ENCODE measurements at regions not wholly inside any gene's neighbourhood (a gene's known extent, or its start where the extent isn't known, plus 50 kb on each side); places are given as distances from the start of the nearest gene placed in this dataset.
A peak's percentile ranks its signal among the peaks of the same experiment; 100 is the strongest.

DNA sequence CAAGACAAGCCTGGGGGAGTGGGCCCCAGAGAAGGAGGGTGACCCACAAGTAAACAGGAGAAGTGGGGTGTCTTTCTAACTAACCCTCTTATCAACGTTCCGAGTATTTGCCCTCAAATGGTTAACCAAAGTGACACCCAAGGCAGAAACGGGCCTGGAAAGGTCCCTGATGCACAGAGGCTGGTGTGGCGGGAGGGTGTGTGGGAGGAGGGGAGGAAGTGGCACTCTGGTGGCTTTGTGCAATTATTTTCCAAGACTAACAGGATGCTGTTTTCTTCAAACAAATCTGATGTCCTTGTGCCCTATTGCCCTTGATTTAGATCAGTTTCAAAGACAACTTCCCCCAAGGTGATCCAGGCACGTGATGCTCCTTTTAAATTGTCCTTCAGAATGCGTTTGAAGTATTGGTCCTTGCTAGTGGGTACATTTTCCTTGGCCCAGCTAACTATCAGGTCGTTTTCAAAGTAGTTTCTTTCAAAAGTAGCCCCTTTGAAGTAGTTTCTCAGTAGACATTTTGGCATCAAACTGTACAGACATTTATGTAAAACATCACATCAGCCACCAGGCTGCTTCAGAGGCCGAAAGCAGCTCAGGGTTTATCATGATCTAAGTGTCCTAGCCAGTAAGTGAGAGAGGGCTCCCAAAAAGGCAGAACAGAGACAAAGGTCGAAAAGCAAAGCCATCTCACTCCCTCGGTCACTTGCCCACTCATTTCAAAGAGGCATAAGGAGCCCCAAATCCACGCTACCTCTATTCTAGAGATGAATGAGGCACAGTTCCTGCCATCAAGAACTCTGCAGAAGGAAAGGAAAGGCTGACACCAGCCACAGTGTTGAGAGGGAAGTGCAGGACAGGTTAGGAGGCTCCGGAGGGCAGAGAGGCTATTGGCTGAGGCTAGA lies 371.1 kb upstream of the ID2 start:
- intact Hi-C loops (cut with micrococcal nuclease; ENCODE audit: unreplicated experiment), result loop anchor here (10.0 kb wide), 1 partner anchor 374 kb away; the partner anchor contains the start of gene ID2
- no peak overlapping the region for H3K4me3 ChIP-seq (ENCODE audit: low read depth, low read length, poor library complexity, severe bottlenecking)
- POLR2A ChIA-PET (ENCODE audit: low non-redundant PET), result no interaction called here
- TF ChIP-seq, protein P1, sequence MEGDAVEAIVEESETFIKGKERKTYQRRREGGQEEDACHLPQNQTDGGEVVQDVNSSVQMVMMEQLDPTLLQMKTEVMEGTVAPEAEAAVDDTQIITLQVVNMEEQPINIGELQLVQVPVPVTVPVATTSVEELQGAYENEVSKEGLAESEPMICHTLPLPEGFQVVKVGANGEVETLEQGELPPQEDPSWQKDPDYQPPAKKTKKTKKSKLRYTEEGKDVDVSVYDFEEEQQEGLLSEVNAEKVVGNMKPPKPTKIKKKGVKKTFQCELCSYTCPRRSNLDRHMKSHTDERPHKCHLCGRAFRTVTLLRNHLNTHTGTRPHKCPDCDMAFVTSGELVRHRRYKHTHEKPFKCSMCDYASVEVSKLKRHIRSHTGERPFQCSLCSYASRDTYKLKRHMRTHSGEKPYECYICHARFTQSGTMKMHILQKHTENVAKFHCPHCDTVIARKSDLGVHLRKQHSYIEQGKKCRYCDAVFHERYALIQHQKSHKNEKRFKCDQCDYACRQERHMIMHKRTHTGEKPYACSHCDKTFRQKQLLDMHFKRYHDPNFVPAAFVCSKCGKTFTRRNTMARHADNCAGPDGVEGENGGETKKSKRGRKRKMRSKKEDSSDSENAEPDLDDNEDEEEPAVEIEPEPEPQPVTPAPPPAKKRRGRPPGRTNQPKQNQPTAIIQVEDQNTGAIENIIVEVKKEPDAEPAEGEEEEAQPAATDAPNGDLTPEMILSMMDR (conservative IDR thresholded peaks at IDR 0.05; ENCODE audit: low read depth, low read length), result no peak
- no peak for TF ChIP-seq EZH2 (IDR thresholded peaks at IDR 0.05; ENCODE audit: borderline replicate concordance, low read depth, low read length, poor library complexity, severe bottlenecking)
- H3K4me1 ChIP-seq (ENCODE audit: insufficient read depth, low read length, poor library complexity, severe bottlenecking), result peaks cover 20% of the 10 kb centered on the region
- no peak overlapping the region for H3K27ac ChIP-seq (ENCODE audit: low read depth, low read length, poor library complexity, severe bottlenecking)
- no peaks in the 10 kb centered on the region for H3K9me3 ChIP-seq (ENCODE audit: low read depth, low read length, poor library complexity, severe bottlenecking)
- CTCF ChIA-PET, result no interaction called here
- H3K36me3 ChIP-seq (ENCODE audit: insufficient read depth, low read length, poor library complexity, severe bottlenecking), result no peaks in the 10 kb centered on the region
- no TSS peak for BruUV-seq (replicated peaks)
- DNase-seq (ENCODE audit: low spot score), result no peak
- no peaks in the 10 kb centered on the region for H3K27me3 ChIP-seq (replicated peaks; ENCODE audit: insufficient read depth, low read depth, low read length, poor library complexity)

DNA sequence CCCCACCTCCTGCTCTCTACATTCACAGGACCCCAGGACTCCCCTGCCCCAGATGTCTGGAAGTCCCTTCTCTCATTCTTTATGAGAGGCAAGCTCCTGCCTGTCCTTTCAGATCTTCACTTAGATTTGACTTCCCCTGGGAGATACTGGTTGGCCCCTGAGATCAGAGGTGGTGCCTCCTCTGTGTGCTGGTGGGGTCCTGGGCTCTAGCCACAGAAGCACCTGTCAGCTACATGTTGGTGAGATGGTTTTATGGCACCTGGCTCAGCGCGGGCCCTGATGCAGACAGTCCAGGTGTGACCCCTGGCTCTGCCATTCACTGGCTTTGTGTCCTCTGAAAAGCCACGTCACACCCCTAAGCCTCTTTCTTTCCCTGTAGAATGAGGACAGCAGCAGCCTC lies 369.6 kb upstream of the ID2 start:
- intact Hi-C loops (cut with micrococcal nuclease; ENCODE audit: unreplicated experiment), result loop anchor here (10.0 kb wide), 1 partner anchor 373 kb away; the partner anchor contains the start of gene ID2
- DNase-seq (ENCODE audit: low spot score), result no peak
- Histone ChIP-seq H3K27ac (ENCODE audit: low read depth, low read length, poor library complexity, severe bottlenecking) (peak overlapping the region; percentile 57), H3K4me3 (ENCODE audit: low read depth, low read length, poor library complexity, severe bottlenecking) (no peak overlapping the region), H3K27me3 (replicated peaks; ENCODE audit: insufficient read depth, low read depth, low read length, poor library complexity) (no peaks in the 10 kb centered on the region), H3K4me1 (ENCODE audit: insufficient read depth, low read length, poor library complexity, severe bottlenecking) (peaks cover 20% of the 10 kb centered on the region), H3K36me3 (ENCODE audit: insufficient read depth, low read length, poor library complexity, severe bottlenecking) (no peaks in the 10 kb centered on the region), H3K9me3 (ENCODE audit: low read depth, low read length, poor library complexity, severe bottlenecking) (no peaks in the 10 kb centered on the region)
- no peak for TF ChIP-seq EZH2 (IDR thresholded peaks at IDR 0.05; ENCODE audit: borderline replicate concordance, low read depth, low read length, poor library complexity, severe bottlenecking)
- TF ChIP-seq, protein P1 (conservative IDR thresholded peaks at IDR 0.05; ENCODE audit: low read depth, low read length), result no peak
- ChIA-PET POLR2A (ENCODE audit: low non-redundant PET) (no interaction called here), CTCF (no interaction called here)
- BruUV-seq (replicated peaks), result no TSS peak

DNA sequence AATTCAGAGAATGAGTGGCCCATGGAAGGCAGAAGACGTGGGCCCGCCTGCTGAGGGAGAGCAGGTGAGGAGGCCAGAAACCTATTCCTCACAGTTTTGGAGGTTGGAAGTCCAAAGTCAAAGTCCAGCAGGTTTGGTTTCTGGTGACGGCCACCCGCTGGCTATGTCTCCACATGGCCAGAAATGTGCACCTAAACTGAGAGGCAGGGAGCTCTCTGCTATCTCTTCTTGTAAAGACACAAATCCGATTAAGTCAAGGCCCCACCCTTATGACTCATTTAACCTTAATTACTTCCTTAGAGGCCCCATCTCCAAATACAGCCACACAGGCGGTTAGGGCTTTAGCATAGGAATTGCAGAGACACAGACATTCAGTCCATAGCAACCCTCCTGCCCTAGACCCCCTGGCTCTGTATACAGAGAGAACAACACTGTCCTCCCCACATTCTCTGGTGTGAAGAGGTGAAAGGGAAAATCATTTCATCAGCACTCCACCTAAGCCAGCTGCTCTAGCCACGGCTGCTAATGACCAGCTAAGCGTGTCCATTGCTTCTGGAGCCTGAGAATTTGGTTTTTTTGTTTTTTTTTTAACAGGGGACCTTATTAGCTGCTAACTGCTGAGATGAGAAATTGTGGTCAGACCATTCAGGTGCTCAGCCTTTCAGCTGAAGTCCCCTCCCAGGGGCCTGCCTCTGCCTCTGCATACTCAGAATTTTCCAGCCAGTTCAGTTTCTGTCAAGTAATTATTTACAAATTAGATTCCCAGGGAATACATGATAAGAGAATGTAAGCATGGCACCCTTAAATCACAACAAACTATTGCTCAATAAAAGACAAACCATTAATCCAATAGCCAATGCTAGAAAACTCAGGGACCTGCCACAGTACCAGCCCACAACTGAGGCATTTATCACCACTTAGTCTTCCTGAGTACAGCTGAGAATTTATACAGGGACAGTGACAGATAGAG lies 368.7 kb upstream of the ID2 start:
- DNase-seq (ENCODE audit: low spot score), result peak; percentile 90
- H3K27ac ChIP-seq (ENCODE audit: low read depth, low read length, poor library complexity, severe bottlenecking), result peak overlapping the region; percentile 57
- intact Hi-C loops (cut with micrococcal nuclease; ENCODE audit: unreplicated experiment), result loop anchor here (10.0 kb wide), 1 partner anchor 372 kb away; the partner anchor contains the start of gene ID2

More for the DNA sequence above, 368.7 kb upstream of the ID2 start:
- no peaks in the 10 kb centered on the region for H3K27me3 ChIP-seq (replicated peaks; ENCODE audit: insufficient read depth, low read depth, low read length, poor library complexity)
- H3K4me3 ChIP-seq (ENCODE audit: low read depth, low read length, poor library complexity, severe bottlenecking), result no peak overlapping the region
- TF ChIP-seq EZH2 (IDR thresholded peaks at IDR 0.05; ENCODE audit: borderline replicate concordance, low read depth, low read length, poor library complexity, severe bottlenecking), result no peak
- TF ChIP-seq, protein P1 (conservative IDR thresholded peaks at IDR 0.05; ENCODE audit: low read depth, low read length), result no peak
- CTCF ChIA-PET, result no interaction called here
- H3K9me3 ChIP-seq (ENCODE audit: low read depth, low read length, poor library complexity, severe bottlenecking), result no peaks in the 10 kb centered on the region
- H3K36me3 ChIP-seq (ENCODE audit: insufficient read depth, low read length, poor library complexity, severe bottlenecking), result no peaks in the 10 kb centered on the region
- no TSS peak for BruUV-seq (replicated peaks)
- peaks cover 20% of the 10 kb centered on the region for H3K4me1 ChIP-seq (ENCODE audit: insufficient read depth, low read length, poor library complexity, severe bottlenecking)
- POLR2A ChIA-PET (ENCODE audit: low non-redundant PET), result no interaction called here
